Forelimb muscle (tissue), 1 donor: ENCODE measurements at regions not wholly inside any gene's neighbourhood (a gene's known extent, or its start where the extent isn't known, plus 50 kb on each side); places are given as distances from the start of the nearest gene placed in this dataset.

Source experiments
- DNase-seq: peaks from one replicate; pipeline ENCODE4 v3.0.0-alpha.2; 2013; ENCODE audit warnings: low read depth

DNA sequence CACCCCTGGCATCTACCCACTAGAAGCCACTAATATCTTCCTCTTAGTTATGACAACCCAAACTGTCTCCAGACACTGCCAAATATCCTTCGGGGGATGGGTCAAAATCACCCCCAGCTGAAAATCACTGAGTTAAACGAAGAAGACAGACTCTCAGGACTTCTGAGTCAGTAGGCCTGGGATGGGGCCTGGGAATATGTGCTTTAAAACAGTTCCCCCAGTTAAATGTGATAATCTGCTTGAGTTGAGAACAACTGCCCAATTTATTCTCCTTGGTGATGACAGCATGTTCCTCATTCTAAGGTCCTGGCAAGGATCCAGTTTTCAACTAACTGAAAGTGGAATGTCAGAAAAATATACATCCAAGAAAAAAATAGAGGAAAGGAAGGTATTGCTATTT is 52.4 kb downstream of the CBLL2 start:
- DNase-seq: peak; percentile 19

DNA sequence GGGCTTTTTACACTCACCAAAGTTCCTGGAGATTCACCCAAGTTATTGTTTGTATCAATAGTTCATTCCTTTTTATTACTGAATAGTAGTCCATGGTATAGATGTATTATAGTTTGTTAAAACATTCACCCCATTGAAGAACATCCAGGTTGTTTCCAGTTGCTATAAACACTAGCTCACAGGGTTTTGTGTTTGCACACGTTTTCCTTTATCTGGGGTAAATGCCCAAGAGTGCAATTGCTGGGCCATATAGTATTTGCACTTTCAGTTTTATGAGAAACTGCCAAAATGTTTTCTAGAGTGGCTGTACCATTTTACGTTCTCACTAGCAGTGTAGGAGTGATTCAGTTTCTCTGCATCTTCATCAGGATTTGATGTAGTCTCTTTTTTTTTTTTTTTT is 57.1 kb downstream of the CBLL2 start:
- no peak for DNase-seq

DNA sequence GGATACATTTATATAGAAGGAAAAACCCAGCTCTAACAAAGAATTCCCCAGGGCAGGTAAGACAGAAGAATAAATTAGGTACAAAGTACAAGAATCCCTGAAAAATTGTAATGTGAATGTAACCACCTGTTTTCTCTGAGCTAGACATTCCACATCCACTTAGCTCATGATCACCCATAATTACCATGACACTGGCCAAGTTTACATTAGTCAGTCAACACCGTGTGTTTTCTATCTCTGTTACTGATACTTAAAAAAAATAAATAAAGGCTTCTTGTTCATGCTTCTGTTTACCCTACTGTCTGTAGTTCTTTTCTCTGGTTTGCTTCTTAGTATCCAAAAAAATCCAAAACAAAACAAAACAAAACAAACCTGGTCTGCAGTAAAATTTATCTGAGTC is 66.0 kb downstream of the CBLL2 start:
- DNase-seq: no peak

DNA sequence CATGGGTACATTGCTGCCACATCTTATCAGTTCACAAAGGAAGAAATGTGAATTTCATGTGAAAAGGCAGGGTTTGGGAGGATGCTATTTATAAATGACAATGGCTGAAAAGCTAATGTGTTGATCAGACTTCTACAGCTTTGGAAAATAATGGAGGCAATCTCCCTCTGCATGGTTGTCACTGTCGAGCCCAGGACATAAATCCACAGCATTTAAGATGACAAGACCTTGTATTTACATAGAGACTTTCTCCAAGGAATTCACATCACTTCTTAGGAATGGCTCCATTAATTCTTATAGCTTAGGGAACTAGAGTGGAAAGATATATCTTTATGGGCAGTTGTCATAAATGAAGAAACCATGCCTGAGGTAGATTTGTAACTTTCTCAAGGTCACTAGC is 66.7 kb downstream of the CBLL2 start:
- no peak for DNase-seq

DNA sequence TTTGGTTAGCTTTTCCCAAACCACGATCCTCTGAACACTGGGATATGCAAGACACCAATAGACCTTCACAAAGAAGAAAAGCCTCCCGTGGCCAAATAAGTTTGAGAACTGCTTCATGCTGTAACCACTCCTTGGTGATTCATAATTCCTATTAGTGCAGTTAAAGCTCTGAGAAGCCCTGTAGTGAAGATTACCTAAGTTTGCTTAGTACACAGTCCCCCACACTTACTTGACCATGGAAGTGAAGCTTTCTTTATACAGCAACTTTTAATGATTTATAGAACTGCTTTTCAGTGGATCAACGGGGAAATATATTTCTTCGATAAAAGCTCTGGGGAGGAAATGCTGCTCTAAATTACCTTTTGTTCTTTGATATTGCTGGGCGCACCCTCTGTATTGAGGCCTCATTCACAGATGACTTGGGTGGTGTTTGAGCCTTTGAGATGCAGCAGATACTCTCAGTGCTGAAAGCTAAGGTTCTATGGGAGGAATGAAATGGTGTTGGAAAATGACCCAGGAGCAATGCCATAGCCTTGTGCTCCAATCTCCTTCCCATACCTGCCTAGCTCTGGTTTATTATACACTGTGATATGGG is 67.4 kb downstream of the CBLL2 start:
- DNase-seq: no peak

DNA sequence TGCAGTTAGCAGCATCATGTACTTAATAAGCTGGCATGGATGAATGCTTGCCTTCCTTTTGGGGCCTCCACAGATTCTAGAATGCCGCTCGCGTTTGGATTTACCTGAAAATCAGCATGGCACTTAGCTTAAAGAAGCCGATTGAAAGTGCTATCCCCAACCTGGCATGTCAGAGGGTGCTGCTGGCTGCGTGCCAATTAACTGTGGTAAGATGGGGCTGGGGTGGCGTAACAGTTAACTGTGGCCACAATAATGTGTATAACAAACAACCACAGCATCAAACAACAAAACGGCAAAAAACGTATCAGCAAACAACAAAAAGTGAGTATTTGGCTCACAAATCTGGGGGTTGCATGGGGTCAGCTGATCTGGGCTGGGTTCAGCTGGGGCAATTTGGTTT is 70.5 kb downstream of the CBLL2 start:
- DNase-seq: no peak

DNA sequence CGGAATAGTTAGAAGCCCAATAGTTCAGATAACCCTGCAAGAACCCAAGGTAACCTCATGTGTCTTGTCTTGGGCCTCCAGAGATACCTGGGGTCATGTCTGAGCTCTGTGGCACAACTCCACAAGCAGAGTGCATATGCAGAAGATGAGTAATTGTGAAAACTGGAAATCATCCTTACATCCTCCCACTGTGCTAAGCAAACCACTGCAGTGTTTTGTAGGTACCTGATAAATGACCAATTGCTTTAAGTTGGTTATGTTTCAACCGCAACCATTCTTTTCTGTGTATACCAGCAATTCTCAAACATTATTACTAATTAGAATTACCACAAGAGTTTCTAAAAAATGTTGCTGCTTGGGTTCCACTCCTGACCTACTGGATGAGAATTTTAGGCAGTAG is 73.2 kb downstream of the CBLL2 start:
- DNase-seq: no peak

DNA sequence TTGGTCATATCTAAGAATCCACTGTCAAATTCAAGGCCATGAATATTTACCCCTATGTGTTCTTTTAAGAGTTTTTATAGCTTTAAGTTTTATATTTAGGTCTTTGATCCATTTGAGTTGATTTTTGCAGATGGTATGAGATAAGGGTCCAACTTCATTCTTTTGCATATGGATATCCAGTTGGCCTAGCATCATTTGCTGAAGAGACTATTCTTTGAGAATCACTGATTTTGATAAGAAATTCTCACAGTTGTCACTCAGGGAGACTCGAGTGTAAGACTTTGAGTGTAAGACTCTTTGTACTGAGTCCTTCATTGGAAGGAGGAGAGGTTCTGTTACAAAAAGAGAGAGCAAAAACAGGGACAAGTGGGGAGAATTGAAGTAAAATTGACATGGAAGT is 74.8 kb downstream of the CBLL2 start:
- DNase-seq: no peak

DNA sequence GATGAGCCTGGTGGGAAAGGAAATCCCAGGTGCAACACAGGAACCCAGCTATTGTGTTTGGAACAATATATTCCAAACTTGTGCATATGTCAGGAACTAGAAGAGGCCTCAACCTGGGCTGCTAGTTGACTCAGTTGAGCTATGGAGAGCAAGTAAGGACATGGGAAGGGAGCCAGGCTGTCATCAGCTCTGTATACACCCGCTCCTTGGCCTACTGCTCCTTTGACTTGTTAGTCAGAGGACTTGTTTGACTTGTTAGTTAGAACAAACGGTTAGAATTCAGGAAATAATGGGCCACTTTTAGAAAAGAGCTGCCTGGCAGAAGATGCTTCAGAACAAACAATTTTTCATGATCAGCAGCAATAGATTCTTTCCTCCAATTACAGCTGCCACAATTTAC is 76.4 kb downstream of the CBLL2 start:
- no peak for DNase-seq

DNA sequence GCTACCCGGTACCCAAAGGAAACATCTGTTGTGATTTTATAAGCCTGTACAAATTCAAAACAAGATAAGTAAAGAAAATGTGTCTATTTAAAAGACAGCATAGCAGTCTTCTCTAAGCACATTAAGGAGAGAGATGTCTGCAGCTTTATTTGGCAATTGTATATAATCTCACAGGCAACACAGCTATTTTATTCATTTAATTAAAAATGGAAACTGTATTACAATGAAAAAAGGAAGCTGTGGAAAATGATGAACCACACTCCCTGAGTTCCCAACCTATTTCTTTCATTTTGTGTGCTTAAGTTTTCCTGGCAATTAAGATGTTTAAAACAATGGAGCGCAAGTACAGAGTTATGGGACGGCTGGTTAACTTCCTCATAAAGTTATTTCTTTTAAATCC is 78.4 kb downstream of the CBLL2 start:
- DNase-seq: no peak

DNA sequence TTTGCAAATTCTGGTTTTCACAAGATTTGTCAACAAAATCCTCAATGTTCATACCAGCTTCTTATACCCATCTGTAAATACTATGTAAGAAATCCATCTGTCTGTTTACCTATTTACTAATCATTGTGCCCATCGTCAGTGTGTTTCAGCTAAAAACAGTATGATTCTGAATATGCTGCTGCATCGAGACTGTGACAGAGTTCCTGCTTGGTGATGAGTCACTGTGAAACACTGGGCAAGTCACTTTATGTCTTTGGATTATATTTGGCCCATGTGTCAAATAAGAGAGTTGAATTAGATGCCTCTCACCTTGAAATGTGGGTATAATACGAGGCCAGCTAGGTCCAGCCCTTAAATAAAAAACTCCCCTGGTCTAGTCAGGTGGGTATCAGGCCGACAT is 79.3 kb downstream of the CBLL2 start:
- no peak for DNase-seq

DNA sequence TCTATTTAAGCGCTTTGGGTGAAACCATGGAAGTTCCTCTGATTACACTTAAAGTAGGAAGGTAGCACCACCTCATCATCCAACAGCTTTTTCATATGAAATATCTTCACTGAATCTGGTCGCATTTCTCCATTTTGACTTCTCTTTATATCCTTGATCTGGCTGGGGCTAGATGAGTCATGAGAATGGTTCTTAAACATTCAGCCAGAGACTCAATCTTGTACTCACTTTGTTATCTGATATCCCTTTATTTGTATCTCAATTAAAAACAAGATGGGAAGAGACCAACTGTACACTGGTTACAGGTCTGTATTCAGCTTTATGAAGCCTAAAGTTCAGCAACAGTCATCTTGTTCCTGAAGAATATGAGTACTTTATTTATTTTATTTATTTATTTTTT is 84.9 kb downstream of the CBLL2 start:
- no peak for DNase-seq

DNA sequence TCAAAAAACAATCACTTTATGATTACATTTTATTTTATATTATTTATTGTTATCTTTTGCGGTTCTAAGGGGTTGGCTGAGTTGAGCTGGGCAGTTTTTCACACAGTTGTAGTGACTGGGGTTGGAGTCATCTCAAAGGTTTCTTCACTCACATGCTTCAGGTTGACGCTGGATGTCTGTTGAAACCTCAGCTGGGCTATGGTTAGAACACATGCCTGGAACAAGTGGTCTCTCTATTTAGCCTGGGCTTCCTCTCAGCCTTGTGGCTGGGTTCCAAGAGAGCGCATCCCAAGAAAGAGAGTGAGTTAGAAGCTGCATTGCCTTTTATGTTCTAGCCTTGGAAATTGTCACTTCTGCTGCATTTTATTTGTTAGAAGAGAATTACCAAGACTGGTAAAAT is 87.4 kb downstream of the CBLL2 start:
- DNase-seq: no peak

DNA sequence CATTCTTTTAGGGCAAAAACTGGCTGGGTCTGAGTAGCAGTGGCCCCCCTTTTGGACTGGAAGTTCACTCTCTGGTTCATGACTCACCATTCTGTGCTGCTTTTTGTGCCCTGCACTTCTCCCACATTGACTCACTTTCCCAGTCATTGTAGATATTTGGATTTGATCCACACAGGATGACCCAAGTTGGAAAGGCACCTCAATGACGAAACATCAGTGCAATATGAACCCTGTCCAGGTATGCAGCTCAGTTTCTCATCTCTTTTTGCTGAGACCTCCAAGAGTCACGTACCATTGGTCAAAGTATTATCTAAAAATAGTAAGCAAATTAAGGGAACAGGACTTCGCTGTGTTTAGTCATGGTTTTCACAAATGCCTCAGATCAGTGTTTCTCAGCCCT is 92.7 kb downstream of the CBLL2 start:
- no peak for DNase-seq

DNA sequence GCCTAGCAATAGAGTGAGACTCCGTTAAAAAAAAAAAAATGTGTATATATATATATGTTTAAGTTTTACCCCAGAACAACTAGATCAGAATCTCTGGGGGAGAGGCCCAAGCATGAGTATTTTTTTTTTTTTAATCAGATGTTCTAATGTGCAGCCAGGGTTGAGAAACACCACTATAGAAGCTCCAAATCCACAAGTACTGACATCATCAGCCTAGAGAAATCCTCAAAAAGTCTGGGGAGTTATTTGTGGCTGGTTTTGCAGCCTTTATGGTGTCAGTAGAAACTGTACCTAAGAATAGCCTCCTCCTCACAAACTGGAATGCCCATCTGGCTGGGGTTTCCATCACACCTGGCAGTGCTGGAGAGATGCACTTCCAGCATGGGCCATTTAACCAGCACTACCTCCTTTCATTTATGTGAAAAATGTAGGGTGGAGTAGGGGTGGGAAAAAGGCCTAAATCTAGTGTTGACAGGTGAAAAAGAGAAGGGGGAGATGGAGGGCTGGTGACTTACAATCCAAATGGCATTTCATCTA is 93.5 kb downstream of the CBLL2 start:
- DNase-seq: no peak

DNA sequence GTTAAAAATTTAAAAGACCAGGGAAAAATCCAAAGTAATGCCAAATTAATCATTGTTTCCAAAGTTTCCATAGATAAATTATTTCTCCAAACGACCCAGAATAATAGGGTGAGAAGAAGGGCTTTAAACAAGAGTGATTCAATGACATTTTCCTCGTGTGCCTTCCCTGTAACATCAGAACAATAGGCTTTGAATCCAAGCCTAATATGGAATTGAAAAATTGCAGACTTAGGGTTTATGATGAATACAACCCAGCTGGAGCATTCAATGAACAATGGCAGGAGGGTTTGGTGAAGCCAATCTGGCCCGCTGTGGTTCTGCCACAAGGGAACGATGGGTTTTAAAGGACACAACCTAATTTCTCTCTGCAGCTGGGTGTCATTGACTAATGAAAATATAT is 94.2 kb downstream of the CBLL2 start:
- DNase-seq: no peak

DNA sequence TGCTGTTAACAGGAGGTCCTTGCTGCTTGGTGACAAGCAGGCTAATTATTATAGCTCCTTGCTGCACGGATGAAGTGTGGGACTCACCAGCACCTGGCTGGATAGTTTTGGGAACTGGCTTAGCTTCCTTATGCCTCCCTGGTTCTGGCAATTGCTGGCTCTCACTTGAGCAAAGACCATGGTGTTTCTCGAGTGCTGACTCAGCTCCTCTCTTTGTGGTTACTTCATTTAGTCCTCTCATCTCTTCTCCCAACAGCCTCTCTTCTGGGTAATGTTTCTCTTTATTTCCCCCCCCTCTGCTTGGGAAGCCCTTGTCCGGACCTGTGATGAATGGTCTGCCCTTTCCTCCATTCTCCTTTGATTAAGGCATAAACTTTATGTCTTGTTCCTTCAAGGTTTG is 100.4 kb downstream of the CBLL2 start:
- DNase-seq: no peak

DNA sequence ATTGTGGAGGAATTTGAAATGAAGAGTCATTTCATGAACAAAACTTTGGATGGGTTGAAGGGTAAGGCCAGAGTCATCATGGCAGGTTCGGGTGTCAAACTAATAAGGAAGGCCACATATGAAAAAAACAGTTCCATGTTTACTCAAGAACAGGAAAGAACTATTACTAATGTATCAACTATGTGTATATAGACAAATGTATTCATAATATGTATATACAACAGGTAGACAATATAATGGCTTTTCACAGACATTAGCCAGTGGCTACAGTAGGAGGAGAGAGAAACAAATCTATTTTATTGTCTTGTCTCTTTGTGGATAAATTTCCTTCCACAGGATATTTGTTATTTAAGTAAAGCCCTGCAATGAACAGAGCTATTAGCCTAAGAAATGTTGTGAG is 101.1 kb downstream of the CBLL2 start:
- DNase-seq: no peak

DNA sequence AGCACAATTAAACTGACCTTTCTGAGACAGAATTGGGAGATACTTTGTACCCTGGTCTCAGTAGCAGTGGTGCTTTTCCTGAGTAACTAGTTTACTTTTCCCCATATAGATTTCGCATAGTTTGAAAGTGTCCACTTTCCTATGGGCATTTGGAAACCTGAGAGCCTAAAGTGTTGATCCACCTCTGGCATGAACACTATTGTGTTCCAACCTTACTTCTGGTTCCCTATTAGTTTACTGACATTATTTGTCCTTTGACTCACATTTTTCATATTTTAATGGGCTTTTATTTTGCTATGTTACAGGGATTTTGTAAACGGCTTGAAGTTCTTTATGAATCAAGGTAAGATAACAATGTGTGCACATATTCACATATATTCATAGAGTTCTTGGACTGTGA is 103.7 kb downstream of the CBLL2 start:
- DNase-seq: no peak

DNA sequence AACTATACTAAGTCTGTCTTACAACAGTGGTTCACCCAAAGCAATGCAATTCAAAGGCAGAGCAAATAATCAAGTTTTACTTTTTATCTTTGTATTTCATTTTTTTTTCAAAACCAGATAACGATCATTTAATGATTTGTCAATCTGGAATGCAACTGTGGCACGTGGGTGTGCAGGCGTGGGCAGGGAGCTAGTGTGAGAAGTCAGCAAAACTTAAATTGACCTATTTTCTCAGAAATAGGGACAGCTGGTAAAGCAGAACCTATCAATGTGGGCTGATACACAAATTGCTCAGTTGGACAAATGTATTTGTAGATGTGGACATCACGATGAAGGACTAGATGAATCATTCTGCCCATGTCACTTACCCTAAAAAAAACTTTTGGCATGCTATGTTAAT is 105.6 kb downstream of the CBLL2 start:
- no peak for DNase-seq

DNA sequence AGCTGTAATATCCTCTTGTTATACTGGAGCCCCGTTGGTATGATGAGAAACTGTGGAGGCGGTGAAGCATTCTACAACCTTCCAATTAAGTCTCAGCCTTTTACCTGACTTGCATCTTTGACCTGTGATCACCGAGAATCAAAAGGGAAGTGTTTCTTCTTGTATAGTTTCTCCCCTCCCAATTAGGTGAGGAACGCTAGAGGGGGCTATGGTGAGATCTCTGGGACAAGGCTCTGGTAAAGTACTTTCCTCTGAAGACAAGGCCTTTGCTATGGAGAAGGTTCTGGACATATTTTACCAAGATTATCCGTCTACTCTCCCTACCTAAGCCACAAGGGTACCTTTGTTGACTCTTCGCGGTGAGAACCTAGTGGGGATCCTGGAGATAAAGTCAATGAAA is 111.3 kb downstream of the CBLL2 start:
- DNase-seq: no peak

DNA sequence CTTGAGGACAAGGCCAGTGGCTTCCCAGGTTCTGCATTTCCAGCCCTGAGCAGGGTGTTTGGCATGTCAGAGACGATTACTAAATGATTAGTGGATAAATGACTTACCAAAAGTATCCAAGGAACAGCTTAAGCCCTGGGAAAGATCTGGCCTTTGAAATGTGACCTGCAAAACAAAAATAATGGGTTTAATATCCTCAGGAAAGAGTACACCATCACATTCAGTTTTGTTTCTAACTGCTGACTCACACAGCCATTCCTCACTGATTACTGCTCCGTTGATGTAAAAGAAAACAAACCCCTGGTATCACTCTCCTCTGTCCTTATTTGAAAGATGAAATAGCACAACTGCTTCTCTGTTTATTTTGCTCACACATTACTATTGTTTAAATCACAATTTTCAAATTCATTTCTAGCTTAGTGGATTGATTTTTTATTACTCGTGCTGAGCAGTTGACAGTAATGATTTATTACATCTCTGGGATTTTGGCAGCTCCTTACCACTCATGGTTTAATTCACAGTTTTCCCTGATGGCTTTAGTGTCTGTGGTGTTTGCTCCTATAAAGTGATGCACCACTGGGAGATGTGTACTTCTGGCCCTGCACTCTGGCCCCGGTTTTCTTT is 117.0 kb downstream of the CBLL2 start:
- DNase-seq: no peak

DNA sequence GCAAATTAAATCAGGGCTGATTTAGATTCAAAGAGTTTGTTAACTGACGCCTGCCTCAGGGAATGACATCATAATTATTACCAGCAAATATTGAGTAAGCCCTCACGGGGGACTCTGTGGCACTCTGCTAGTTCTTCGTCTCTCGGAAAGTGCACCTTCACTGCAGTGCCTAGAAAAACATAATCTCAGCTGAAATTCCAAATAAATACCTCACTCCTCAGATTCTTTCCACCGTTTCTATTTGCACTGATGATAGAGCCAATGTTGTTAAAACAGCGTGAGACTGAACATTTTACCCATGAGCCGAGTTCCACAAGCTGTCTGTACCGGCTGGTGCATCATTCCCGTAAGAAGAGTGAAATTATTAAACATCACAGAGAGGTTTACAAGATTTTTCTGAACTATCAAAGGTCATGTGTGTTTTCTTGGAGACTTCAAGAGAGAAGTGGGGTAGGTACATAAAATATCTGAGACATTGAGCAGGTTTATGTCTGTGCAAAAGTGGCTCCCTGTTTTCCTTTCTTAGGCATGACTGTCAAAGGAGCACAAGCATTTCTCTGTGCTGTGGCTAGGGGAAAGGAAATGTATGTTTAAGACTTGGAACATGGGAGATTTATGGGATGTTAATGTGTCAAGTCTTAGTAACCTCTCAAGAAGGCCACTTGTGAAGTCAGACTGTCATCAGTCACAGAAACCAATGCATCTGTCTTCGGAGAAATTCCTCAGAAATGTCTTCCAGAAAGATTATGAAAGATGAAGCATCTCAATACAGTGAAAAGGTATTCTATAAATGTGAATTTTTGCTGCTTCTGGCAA is 119.6 kb downstream of the CBLL2 start:
- no peak for DNase-seq
